ENCODE measurements at regions not wholly inside any gene's neighbourhood (a gene's known extent, or its start where the extent isn't known, plus 50 kb on each side); places are given as distances from the start of the nearest gene placed in this dataset.
"Not testable (repeated sequence)": the region's sequence is repeated elsewhere in the genome, so short reads cannot be mapped to it uniquely, and the experiment has no call there.

GRCh38 chr6:26749126-26749758 lies 89.7 kb upstream of the ZNF322 start:
- H3K4me1 ChIP-seq (ENCODE audit: low read length); H3K27me3 ChIP-seq (ENCODE audit: low read length); H3K4me3 ChIP-seq (ENCODE audit: low read length); DNase-seq; H4K20me1 ChIP-seq (ENCODE audit: insufficient read depth, low read depth, low read length); H3K27ac ChIP-seq (ENCODE audit: low read length); H2AFZ ChIP-seq (ENCODE audit: low read length); H3K79me2 ChIP-seq (ENCODE audit: low read length); H3K36me3 ChIP-seq (ENCODE audit: insufficient read depth, low read length); H3K9me3 ChIP-seq (ENCODE audit: low read length); H3K9me2 ChIP-seq (replicated peaks; ENCODE audit: insufficient read depth, low read length); H3K9ac ChIP-seq (ENCODE audit: low read length); H3K4me2 ChIP-seq (ENCODE audit: low read depth, low read length, poor library complexity, severe bottlenecking): not testable (repeated sequence)

GRCh38 chr6:26749759-26750126 lies 90.2 kb upstream of the ZNF322 start:
- H3K79me2 ChIP-seq (ENCODE audit: low read length); H3K9ac ChIP-seq (ENCODE audit: low read length); H3K4me2 ChIP-seq (ENCODE audit: low read depth, low read length, poor library complexity, severe bottlenecking); H3K4me3 ChIP-seq (ENCODE audit: low read length); H3K36me3 ChIP-seq (ENCODE audit: insufficient read depth, low read length); H3K4me1 ChIP-seq (ENCODE audit: low read length); H2AFZ ChIP-seq (ENCODE audit: low read length); H3K9me3 ChIP-seq (ENCODE audit: low read length); H3K27me3 ChIP-seq (ENCODE audit: low read length); H3K27ac ChIP-seq (ENCODE audit: low read length); H4K20me1 ChIP-seq (ENCODE audit: insufficient read depth, low read depth, low read length); DNase-seq; H3K9me2 ChIP-seq (replicated peaks; ENCODE audit: insufficient read depth, low read length): not testable (repeated sequence)

- H3K4me2 ChIP-seq (ENCODE audit: low read depth, low read length, poor library complexity, severe bottlenecking) = no peak overlapping the region
- H3K27ac ChIP-seq (ENCODE audit: low read length) = no peak overlapping the region
- no peaks in the 10 kb centered on the region for H3K9me3 ChIP-seq (ENCODE audit: low read length)
- no peaks in the 10 kb centered on the region for H3K79me2 ChIP-seq (ENCODE audit: low read length)
- no peak for DNase-seq
- no peaks in the 10 kb centered on the region for H4K20me1 ChIP-seq (ENCODE audit: insufficient read depth, low read depth, low read length)
- no peaks in the 10 kb centered on the region for H3K27me3 ChIP-seq (ENCODE audit: low read length)
- no peaks in the 10 kb centered on the region for H3K36me3 ChIP-seq (ENCODE audit: insufficient read depth, low read length)
- no peaks in the 10 kb centered on the region for H3K4me1 ChIP-seq (ENCODE audit: low read length)
- no peak overlapping the region for H2AFZ ChIP-seq (ENCODE audit: low read length)
- H3K4me3 ChIP-seq (ENCODE audit: low read length) = no peak overlapping the region
- H3K9ac ChIP-seq (ENCODE audit: low read length) = no peak overlapping the region
- no peaks in the 10 kb centered on the region for H3K9me2 ChIP-seq (replicated peaks; ENCODE audit: insufficient read depth, low read length)
Observed at GRCh38 chr6:26754212-26754611, 94.7 kb upstream of the ZNF322 start.

GRCh38 chr6:26754801-26755200 lies 95.3 kb upstream of the ZNF322 start:
- H3K9me2 ChIP-seq (replicated peaks; ENCODE audit: insufficient read depth, low read length); DNase-seq; H3K9ac ChIP-seq (ENCODE audit: low read length); H3K9me3 ChIP-seq (ENCODE audit: low read length); H3K4me2 ChIP-seq (ENCODE audit: low read depth, low read length, poor library complexity, severe bottlenecking); H3K4me3 ChIP-seq (ENCODE audit: low read length); H3K79me2 ChIP-seq (ENCODE audit: low read length); H3K27ac ChIP-seq (ENCODE audit: low read length); H3K4me1 ChIP-seq (ENCODE audit: low read length); H3K36me3 ChIP-seq (ENCODE audit: insufficient read depth, low read length); H2AFZ ChIP-seq (ENCODE audit: low read length); H4K20me1 ChIP-seq (ENCODE audit: insufficient read depth, low read depth, low read length); H3K27me3 ChIP-seq (ENCODE audit: low read length): not testable (repeated sequence)

GRCh38 chr6:26756067-26756805 lies 96.7 kb upstream of the ZNF322 start:
- H4K20me1 ChIP-seq (ENCODE audit: insufficient read depth, low read depth, low read length); H3K27ac ChIP-seq (ENCODE audit: low read length); H3K36me3 ChIP-seq (ENCODE audit: insufficient read depth, low read length); H2AFZ ChIP-seq (ENCODE audit: low read length); H3K4me3 ChIP-seq (ENCODE audit: low read length); H3K9me2 ChIP-seq (replicated peaks; ENCODE audit: insufficient read depth, low read length); H3K79me2 ChIP-seq (ENCODE audit: low read length); H3K27me3 ChIP-seq (ENCODE audit: low read length); H3K4me2 ChIP-seq (ENCODE audit: low read depth, low read length, poor library complexity, severe bottlenecking); H3K9me3 ChIP-seq (ENCODE audit: low read length); H3K9ac ChIP-seq (ENCODE audit: low read length); DNase-seq; H3K4me1 ChIP-seq (ENCODE audit: low read length): not testable (repeated sequence)

GRCh38 chr6:26766203-26766902 lies 106.8 kb upstream of the ZNF322 start:
- not testable (repeated sequence) for H3K4me2 ChIP-seq (ENCODE audit: low read depth, low read length, poor library complexity, severe bottlenecking); H4K20me1 ChIP-seq (ENCODE audit: insufficient read depth, low read depth, low read length); DNase-seq; H3K79me2 ChIP-seq (ENCODE audit: low read length); H3K27me3 ChIP-seq (ENCODE audit: low read length); H3K27ac ChIP-seq (ENCODE audit: low read length); H3K4me3 ChIP-seq (ENCODE audit: low read length); H3K4me1 ChIP-seq (ENCODE audit: low read length); H3K9me2 ChIP-seq (replicated peaks; ENCODE audit: insufficient read depth, low read length); H2AFZ ChIP-seq (ENCODE audit: low read length); H3K36me3 ChIP-seq (ENCODE audit: insufficient read depth, low read length); H3K9ac ChIP-seq (ENCODE audit: low read length); H3K9me3 ChIP-seq (ENCODE audit: low read length)

- not testable (repeated sequence) for H3K9me2 ChIP-seq (replicated peaks; ENCODE audit: insufficient read depth, low read length); H2AFZ ChIP-seq (ENCODE audit: low read length); H3K27me3 ChIP-seq (ENCODE audit: low read length); H3K4me2 ChIP-seq (ENCODE audit: low read depth, low read length, poor library complexity, severe bottlenecking); H3K4me1 ChIP-seq (ENCODE audit: low read length); H3K9me3 ChIP-seq (ENCODE audit: low read length); DNase-seq; H3K9ac ChIP-seq (ENCODE audit: low read length); H4K20me1 ChIP-seq (ENCODE audit: insufficient read depth, low read depth, low read length); H3K79me2 ChIP-seq (ENCODE audit: low read length); H3K36me3 ChIP-seq (ENCODE audit: insufficient read depth, low read length); H3K27ac ChIP-seq (ENCODE audit: low read length); H3K4me3 ChIP-seq (ENCODE audit: low read length)
Observed at GRCh38 chr6:26770941-26771666, 111.6 kb upstream of the ZNF322 start.

GRCh38 chr6:26773414-26773813 lies 113.9 kb upstream of the ZNF322 start:
- not testable (repeated sequence) for H3K9me3 ChIP-seq (ENCODE audit: low read length); H3K4me1 ChIP-seq (ENCODE audit: low read length); H2AFZ ChIP-seq (ENCODE audit: low read length); H3K9me2 ChIP-seq (replicated peaks; ENCODE audit: insufficient read depth, low read length); H3K36me3 ChIP-seq (ENCODE audit: insufficient read depth, low read length); H3K79me2 ChIP-seq (ENCODE audit: low read length); H3K27me3 ChIP-seq (ENCODE audit: low read length); DNase-seq; H3K9ac ChIP-seq (ENCODE audit: low read length); H3K27ac ChIP-seq (ENCODE audit: low read length); H3K4me3 ChIP-seq (ENCODE audit: low read length); H3K4me2 ChIP-seq (ENCODE audit: low read depth, low read length, poor library complexity, severe bottlenecking); H4K20me1 ChIP-seq (ENCODE audit: insufficient read depth, low read depth, low read length)
